Bone marrow (tissue), 2 donors: ENCODE measurements at regions not wholly inside any gene's neighbourhood (a gene's known extent, or its start where the extent isn't known, plus 50 kb on each side); places are given as distances from the start of the nearest gene placed in this dataset.
"Not testable (repeated sequence)": the region's sequence is repeated elsewhere in the genome, so short reads cannot be mapped to it uniquely, and the experiment has no call there.

Experiments
- DNase-seq, 2 donors: peaks; one replicate each; lab custom pipeline; 2025; lab: John Stamatoyannopoulos, UW

- DNase-seq, result not testable (repeated sequence)
Measured at GRCh38 chr7:32816409-32816948, 75.1 kb downstream of the KBTBD2 start.

- not testable (repeated sequence) for DNase-seq
Measured at GRCh38 chr7:32814779-32815178, 76.8 kb downstream of the KBTBD2 start.

GRCh38 chr7:32809871-32810270 lies 81.7 kb downstream of the KBTBD2 start:
- DNase-seq, result no peak

- no peak for DNase-seq
Measured at GRCh38 chr7:32809347-32809746, 82.2 kb downstream of the KBTBD2 start.

GRCh38 chr7:32803406-32804141 lies 88.0 kb downstream of the KBTBD2 start:
- no peak for DNase-seq

GRCh38 chr7:32802305-32802910 lies 89.2 kb downstream of the KBTBD2 start:
- DNase-seq, result no peak

GRCh38 chr7:32793053-32793452 lies 98.5 kb downstream of the KBTBD2 start:
- not testable (repeated sequence) for DNase-seq

GRCh38 chr7:32790766-32791430 lies 100.7 kb downstream of the KBTBD2 start:
- DNase-seq, result not testable (repeated sequence)

- not testable (repeated sequence) for DNase-seq
Measured at GRCh38 chr7:32789266-32789665, 102.3 kb downstream of the KBTBD2 start.

GRCh38 chr7:32788174-32788573 lies 103.4 kb downstream of the KBTBD2 start:
- DNase-seq, result not testable (repeated sequence)

GRCh38 chr7:32785365-32785944 lies 106.1 kb downstream of the KBTBD2 start:
- DNase-seq, result not testable (repeated sequence)

- not testable (repeated sequence) for DNase-seq
Measured at GRCh38 chr7:32779895-32780294, 111.7 kb downstream of the KBTBD2 start.

- no peak for DNase-seq
Measured at GRCh38 chr7:32779167-32779566, 112.4 kb downstream of the KBTBD2 start.

GRCh38 chr7:32777041-32777666 lies 114.4 kb downstream of the KBTBD2 start:
- not testable (repeated sequence) for DNase-seq

GRCh38 chr7:32776318-32776717 lies 115.2 kb downstream of the KBTBD2 start:
- DNase-seq, result not testable (repeated sequence)

GRCh38 chr7:32775809-32776208 lies 115.8 kb downstream of the KBTBD2 start:
- not testable (repeated sequence) for DNase-seq

- DNase-seq, result no peak
Measured at GRCh38 chr7:32774541-32774951, 117.0 kb downstream of the KBTBD2 start.

GRCh38 chr7:32768866-32769510 lies 122.6 kb downstream of the KBTBD2 start:
- not testable (repeated sequence) for DNase-seq

- not testable (repeated sequence) for DNase-seq
Measured at GRCh38 chr7:32768338-32768737, 123.2 kb downstream of the KBTBD2 start.

GRCh38 chr7:32765649-32766251 lies 125.8 kb downstream of the KBTBD2 start:
- not testable (repeated sequence) for DNase-seq

GRCh38 chr7:32765185-32765584 lies 126.4 kb downstream of the KBTBD2 start:
- DNase-seq, result no peak
